ENCODE measurements at regions not wholly inside any gene's neighbourhood (a gene's known extent, or its start where the extent isn't known, plus 50 kb on each side); places are given as distances from the start of the nearest gene placed in this dataset.

- DNase-seq = no peak
These were observed 198.4 kb upstream of the LPP start for GRCh38 chr3:187955587-187955952.

DNA sequence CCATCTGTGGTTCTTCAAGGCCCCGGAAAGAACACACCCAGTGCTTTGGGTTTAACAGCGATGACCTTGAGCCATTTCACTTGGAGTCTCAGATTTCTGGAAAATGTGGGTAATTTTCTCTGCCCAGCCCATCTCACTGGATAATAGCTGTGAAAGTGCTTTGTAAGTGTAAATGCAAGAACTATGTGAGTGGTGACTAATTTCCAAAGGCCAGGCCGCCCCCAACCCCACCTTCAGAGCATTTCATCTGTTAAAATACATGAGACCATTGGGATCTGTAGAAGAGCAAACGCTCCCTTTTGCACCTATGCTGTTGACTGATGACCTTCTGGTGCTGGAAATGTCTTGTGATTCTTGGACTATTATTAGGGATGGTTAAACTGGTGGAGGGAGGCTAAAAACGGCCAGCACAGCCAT lies 196.8 kb upstream of the LPP start:
- DNase-seq = no peak

DNA sequence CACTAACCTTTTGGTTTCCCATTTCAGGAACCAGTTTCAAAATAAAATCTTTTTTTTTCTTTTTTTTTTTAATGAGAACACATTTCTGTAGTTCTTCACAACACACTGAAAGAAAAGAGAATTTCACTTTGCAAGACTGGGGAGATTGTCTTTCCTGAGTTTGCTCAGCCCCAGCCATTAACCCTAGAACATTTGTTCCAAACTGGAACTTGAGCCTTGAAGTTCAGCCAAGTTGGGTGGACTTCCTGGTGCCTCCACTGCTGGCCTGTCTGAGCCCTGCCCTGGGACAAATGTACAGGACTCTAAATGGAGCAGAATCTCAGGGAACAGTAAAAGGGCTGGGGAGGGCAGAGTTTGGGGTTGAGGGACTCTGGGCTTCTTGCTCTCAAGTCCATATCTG lies 196.4 kb upstream of the LPP start:
- no peak for DNase-seq

DNA sequence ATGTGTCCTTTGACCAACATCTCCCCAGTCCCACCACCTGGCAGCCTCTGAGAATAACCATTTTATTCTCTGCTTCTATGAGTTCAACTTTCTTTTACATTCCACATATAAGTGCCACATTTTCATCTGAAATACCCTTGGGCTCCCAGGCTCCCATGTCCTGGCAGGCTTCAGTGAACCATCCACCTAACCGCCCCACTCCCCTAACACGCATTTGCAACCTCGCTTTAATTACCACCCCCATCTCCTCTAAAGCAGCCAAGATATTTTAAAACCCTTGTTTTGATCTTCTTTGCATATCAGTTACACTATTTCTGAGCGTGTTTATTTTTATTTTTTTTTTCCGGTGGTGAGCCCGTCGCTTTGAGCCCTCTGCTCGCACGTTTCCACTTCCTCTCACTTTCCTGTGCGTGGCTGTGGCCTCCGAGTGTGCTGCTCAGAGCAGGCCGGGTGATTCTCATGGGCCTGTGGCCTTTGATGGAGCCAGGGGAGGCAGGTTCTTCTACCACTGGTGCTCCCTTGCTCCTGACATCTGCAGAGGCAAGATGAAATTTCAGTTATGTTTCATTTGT lies 195.4 kb upstream of the LPP start:
- peak; percentile 55 for DNase-seq

- no peak for DNase-seq
These were observed 193.1 kb upstream of the LPP start for GRCh38 chr3:187960820-187961219.

DNA sequence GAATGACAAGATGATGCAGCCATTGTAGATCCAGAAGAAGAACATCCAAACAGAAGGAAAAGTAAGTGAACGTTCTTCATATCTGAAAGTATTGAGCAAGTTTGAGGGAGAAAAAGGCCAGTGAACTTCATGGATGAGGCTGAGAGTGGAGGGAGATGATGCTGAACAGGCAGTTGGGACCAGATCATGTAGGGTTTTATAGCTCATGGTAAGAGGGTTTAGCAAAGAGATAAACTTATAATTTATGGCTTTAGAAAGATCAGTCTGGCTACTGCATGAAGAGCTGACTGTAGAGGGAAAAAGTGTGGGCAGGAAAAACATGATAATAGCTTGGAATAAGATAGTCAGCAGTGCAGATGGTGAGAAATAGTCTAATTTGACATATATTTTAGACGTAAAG lies 192.6 kb upstream of the LPP start:
- no peak for DNase-seq

- no peak for DNase-seq
These were observed 190.8 kb upstream of the LPP start for GRCh38 chr3:187963003-187963676.

DNA sequence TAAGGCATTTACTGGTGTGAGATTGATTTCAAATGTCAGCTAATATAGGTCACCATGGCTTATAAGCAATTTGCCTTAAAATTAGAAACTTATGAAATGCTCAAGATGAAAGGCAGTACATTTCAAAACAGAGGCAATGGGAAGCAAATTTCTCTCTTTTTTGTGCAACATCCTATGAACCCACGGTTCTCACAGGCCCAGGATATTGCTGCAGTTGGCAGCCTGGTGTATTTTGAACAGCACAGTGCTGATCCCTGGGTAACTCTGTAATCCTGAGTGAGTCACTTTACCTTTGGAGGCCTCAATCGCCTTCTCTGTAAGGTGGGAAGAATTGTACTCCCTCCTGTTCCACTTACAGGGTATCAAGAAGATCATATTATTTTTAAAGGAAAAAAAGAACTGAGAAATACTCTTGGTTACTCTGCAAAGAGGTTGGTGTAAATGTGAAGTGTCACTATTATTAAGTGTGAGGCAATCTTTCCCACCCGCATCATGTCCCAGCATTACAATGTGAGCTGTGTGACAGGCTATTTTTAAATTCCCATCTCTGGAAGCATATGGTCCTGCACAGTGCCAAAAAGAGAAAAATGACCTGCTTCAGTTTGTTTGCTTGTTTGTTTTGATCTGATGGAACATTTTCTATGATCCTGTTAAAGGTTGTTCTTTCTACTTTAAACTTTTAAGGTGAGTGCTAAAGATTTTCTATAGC lies 190.1 kb upstream of the LPP start:
- no peak for DNase-seq

DNA sequence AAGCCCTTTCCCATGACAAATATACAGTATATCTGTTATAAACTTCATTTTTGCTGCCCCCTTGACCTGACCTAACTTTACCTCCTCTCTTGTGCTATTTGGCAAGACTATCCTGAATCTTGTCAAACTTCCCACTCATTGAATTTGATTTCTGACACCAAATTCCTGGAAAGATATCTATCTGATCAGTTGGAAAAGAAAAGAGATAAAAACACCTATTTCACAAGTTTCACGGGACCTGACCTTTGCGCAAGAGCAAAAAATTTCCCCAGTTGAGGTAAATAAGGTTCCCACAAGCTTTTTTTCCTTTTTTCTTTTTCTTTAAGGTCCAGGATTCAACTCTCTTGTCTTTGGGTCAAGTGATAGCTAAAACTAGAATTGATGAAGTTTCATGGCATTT lies 189.2 kb upstream of the LPP start:
- no peak for DNase-seq

DNA sequence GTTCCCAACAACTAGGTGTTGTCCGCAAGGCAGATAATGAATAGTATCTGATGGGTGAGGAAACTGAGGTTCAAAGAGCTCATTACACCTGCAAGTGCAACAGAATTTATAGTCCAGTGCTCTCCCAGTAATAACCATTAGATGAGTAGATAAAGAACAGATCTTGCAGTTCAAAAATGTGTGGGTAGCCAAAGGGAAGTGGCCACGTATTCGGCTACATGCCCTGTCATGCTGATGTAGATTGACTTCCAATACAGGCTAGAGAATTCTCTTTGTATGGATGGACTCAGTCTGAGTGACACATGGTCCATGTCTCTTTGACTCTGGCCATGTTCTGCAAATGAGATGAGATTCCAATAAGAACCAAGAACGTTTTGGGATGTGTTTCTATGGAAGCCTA lies 187.9 kb upstream of the LPP start:
- no peak for DNase-seq

DNA sequence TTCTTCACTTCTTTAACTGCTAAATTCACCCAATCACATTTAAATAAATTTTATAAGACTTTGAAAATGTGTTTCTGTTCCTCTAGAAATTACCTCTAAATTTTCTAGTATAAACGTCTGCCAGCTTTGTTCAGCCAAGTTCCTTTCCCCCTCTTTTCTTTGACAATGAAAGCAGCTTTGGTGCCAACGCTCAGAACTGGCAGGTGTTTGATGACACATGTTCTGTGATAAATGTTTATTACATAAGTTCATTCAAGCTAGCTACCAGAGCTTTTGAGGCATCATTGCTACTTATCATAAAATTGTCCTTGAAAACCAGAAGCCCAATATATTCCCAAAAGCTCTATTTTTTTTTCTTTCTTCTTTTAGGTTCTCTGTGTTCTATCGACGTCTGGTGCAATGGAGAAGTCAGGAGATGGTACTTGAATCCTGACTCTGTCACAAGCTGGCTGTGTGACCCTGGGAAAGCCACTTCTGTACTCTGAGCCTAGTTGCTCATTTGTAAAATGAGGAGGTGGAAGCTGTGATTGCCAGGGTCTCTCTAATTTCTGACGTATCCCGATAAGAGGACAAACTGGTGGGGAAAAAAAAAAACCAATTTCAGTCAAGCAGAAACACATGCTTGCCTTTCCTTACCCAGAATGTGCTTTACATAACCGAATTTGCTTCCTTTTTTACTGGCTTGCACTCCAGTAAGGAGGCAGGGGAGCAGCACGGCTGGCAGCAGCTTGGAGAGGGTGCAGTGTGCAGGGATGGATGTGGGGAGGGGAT lies 187.1 kb upstream of the LPP start:
- no peak for DNase-seq

GRCh38 chr3:187967993-187968392 lies 186.0 kb upstream of the LPP start:
- no peak for DNase-seq

- no peak for DNase-seq
These were observed 184.9 kb upstream of the LPP start for GRCh38 chr3:187968883-187969580.

- no peak for DNase-seq
These were observed 184.4 kb upstream of the LPP start for GRCh38 chr3:187969581-187969950.

DNA sequence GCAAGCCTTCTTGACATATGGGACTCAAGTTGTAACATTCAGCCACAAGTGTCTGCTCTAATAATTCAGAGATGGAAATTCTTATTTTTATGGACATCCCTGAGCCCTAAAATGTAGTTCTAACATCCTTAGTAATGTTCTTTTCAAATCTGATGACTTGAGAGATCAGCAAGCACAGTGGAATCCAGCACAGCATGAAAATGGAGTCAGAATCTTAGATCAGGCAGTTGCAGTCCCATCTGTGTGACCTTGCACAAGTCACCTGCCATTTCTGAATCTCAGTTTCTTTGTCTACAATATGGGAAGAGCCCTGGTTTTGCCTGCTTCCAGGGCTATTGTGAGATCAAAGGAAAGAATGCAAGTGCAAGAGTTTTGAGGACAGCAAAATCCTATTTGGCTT lies 183.9 kb upstream of the LPP start:
- DNase-seq = no peak

DNA sequence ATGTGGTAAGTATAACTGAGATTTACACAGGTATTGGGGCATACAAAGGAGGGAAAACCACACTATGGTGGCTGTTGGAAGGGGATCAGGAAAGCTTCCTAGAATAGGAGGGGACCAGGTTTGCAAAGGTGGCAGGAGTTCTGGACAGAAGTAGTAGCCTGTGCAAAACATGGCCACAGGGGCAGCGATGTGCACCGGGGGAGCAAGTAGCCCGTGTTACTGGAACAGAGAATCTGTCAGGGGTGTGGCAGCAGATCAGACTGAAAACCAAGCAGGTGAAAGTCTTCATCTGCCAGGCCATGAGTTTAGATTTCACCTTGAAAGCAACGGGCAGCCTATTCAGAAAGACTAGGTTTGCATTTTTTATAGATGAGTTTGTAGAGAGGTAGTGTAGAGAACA lies 182.3 kb upstream of the LPP start:
- DNase-seq = no peak

GRCh38 chr3:187972454-187972853 lies 181.5 kb upstream of the LPP start:
- no peak for DNase-seq

DNA sequence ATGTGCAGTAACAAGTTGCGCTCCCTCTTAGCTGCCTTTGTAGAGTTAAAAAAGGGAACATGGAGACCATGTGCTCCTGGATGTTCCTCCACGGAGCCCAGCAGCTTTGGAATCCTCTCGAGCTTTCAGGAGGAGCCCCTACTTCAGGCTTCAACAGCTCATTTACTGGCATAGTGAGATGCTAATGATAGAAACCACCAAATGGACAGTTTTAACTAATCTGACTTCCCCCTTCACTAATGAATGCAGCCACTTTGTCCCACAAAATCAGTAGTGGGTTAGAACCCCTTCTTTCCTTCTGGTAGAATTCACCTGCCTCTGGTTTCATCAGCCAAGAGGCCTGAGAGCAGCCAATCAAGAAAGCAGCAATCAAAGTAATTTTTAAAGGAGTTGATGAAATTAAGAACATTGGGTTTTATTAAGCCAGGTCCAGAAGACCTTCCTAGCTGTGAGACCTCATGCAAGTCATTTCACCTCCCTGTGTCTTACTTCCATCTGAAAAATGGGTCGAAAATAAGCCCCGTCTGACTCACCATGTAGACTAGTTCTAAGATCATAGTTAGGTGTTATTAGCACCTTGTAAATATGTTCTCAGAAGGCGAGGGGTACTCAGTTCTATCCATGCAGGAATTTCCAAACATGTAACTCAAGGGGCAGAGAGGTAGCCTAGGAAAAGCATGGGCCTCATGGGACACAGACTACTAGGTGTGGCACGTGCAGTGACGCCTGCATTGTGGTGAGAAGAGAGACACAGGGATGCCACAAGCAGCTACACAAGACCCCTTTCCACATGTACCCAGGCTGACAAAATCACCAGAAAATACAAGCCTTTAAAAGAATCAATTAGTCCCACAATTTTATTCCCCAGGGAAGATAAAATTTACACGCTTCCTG lies 179.7 kb upstream of the LPP start:
- no peak for DNase-seq

- DNase-seq = no peak
These were observed 179.1 kb upstream of the LPP start for GRCh38 chr3:187974871-187975271.

GRCh38 chr3:187975561-187976364 lies 178.2 kb upstream of the LPP start:
- peak; percentile 46 for DNase-seq

DNA sequence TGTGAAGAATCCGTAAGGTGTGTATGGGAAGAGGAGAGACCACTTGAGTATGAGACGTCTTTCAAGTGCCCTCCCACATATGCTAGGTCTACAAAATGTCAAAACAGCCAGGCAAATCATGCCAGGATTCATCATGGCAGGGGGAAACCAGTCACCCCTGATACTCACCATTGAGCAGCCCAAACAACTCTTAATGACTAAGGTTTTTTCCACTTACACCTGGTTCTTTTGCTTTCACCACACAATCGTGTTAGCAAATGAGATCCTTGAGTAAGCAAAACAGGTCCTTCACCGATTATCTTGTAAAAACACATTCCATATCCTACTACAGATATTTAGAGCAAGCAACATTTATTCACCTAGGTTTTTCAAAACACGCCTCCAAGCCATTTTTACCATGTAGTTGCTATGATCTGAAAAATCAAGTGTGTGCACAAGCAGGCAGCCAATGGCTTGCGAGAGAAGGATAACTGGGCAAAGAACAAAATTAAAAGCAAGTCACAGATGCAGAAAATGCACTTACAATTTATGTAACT lies 177.5 kb upstream of the LPP start:
- peak; percentile 46 for DNase-seq

Measured in stimulated activated CD8-positive, alpha-beta memory T cell treated with anti-CD3 and anti-CD28 coated beads, Interleukin-4, amount 100 ng/mL, for 48 hours (primary cell).